ENCODE measurements at regions not wholly inside any gene's neighbourhood (a gene's known extent, or its start where the extent isn't known, plus 50 kb on each side); places are given as distances from the start of the nearest gene placed in this dataset.
"Not testable (repeated sequence)": the region's sequence is repeated elsewhere in the genome, so short reads cannot be mapped to it uniquely, and the experiment has no call there.

DNA sequence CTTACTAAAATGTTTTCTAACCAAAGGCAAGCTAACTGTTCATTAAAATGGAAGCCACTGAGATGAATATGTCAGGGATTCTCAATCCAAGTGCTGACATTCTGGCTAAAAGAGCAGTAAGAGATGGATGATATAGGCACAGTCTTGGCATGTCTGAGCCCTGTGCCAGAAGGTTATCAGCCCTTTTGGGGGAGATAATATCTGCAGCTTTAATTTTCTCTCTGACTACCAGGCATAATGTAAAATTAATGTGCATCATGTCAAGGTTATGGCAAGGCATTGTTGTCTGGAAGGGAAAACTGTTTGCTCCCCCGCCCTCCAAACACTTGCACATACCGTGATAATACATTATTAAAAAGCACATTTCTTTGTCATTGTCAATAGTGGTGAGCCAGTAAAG lies 609.8 kb downstream of the ZNF608 start:
- Histone ChIP-seq H3K27ac (no peak overlapping the region), H3K4me3 (no peak overlapping the region)

DNA sequence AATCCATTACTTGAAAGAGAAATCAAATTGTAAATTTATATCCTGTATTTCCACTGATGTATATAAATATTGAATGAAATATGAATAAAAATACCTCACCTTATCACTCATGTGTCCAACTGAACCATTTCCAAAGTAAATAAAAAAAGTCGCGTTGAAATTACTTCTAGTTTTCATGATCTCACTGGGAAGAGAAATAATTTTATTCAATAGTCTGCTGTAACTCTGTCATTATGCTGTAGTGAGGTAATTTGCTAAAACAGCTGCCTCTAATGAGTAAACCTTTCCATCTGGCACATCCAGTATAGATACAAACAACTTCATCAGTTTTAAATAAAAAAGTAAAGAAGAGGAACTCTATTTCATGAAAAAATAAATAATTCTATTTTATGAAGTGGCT lies 611.5 kb downstream of the ZNF608 start:
- H3K27ac ChIP-seq = no peak overlapping the region
- no peak overlapping the region for H3K4me3 ChIP-seq

DNA sequence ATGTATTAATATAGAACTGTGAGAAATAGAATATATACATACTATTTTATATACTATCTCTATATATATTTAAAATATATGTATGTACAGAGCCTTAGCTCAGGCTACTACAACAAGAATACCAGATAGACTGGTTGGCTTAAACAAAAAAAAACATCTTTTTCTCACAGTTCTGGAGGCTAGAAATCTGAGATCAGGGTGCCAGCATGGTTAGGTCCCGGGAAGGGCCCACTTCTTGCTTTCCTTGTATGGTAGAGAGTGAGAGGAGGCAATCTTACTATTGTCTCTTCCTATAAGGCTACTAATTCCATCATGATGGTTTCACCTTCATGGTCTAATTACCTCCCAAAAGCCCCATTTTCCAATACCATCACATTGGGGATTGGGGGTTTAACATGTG lies 613.0 kb downstream of the ZNF608 start:
- H3K27ac ChIP-seq = no peak overlapping the region

DNA sequence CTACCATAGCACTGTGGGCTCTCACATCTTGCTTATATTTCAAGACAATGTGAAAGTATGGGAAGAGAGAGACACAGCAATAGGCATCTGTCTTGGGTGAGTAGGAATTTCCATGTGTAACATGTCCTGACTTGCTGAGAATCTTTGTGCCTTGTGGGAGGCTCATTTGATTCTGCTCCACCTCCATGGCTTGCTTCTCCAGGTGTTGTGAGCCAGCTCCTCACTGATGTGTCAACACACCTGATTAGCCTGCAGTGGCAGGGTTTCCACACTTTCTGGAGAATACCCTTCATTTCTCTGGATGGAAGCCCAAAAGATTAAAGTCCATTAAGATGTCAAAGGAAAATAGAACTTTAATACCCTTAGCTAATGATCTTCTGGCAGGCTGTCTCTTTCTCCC lies 613.6 kb downstream of the ZNF608 start:
- no peak overlapping the region for H3K27ac ChIP-seq
- H3K4me3 ChIP-seq = no peak overlapping the region

More for the DNA sequence above, 613.0 kb downstream of the ZNF608 start:
- no peak overlapping the region for H3K4me3 ChIP-seq

DNA sequence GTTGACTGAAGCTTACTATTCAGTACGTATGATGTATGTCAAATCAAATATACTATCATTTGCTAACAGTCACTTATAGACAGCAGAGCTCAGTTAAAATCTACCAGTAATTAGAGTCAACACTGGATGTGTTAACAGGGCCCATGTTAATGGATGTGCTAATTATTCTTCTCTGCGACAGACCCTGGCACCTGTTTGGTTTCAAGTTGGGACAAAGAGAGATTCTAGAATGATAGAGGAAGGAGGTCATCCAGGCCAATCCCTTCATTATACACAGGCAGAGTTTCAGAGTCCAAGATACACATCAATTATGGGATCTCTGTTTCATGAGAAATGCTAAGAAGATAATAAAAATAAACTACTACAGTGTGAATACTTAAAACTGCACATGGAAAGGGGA lies 615.0 kb downstream of the ZNF608 start:
- no peak overlapping the region for H3K4me3 ChIP-seq
- no peak overlapping the region for H3K27ac ChIP-seq

DNA sequence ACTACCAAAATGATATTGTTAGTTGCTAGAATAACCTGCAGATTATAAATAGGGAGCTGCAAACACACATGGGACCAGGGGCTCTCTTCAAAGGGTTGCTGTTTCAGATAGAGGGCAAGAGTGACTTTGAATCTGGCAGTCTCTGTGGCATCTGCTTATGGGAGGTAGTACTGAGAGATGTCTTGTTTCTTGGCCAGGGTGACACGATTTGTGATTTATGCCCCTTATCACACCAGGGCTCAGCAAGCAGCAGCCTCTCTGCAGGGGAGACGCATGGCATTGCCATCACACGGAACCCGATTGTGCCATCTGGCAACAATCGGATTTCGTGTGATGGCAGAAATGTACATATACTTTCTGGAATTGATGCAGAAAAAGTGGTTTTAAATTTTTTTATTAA lies 615.6 kb downstream of the ZNF608 start:
- H3K4me3 ChIP-seq = no peak overlapping the region
- no peak overlapping the region for H3K27ac ChIP-seq

DNA sequence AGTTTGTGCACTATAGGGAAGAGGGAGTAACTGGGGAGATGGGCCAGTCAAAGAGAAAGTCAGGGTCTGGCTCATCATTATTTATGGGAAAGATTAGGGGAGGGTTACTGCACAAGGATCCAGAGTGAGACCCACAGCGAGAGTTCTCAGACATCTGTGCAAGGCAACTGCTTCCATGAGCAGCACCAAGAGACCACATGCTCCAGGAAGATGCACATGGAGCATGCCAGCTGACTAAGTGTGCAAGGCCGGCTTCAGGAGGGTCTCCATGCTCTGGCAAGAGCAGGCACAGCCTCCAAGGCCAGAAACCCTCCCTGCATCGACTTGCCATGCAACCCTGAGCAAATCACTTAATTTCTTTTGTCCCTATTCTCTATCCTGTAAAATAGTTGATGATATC lies 616.9 kb downstream of the CSNK1G3 start:
- Histone ChIP-seq H3K27ac (no peak overlapping the region), H3K4me3 (no peak overlapping the region)

DNA sequence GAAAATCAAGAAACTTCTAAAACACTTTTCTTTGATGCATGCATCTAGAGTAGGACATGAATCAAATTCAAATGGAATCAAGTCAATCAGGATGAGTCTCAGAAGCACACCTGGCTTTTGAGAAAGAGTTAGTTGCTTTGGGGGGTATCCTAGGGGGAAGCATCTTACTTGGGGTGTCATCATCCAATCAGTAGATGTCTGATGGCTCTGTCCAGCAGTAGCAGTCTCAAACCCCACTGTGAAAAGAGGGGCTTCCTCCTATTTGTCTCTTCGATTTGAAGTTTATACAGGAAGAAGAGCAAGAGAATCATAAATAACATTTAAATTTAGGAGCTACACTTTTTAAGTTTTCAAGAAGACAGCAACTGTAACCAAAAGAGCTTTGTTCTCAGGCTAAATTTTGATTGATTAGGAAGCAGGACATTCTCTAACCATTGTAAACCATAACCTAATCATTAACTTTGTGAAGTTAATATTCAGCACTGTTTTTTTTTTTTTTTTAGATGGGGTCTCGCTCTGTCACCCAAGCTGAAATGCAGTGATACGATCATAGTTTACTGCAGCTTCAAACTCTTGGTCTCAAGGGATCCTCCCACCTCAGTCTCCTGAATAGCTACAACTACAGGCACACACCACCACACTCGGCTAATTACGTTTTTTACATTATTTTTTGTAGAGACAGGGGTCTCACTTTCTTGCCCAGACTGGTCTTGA lies 614.7 kb downstream of the CSNK1G3 start:
- Histone ChIP-seq H3K4me3 (no peak overlapping the region), H3K27ac (no peak overlapping the region)

DNA sequence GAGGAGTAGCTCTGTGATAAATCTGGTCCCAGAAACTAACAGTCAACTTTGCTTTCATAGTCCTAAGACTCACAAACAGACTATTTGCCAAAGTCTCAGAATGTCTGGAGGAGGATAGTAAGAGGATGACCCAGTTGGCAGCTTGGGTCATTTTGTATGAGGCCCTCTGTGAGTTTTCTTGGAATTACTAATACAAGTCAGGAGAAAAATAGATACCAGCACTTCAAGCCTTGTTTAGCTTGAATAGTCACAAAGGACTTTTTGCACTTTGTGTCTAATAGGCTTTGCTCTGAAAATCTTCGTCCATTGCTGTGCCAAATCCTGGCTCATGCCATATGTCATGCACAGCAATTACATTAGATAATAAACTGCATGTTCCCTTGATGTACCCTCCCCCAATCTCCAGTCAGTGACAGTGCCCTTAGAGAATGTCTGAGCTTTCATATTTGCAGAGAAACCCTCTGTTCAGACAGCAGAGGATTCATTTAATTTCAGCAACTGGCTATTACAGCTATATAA lies 612.8 kb downstream of the CSNK1G3 start:
- H3K4me3 ChIP-seq = no peak overlapping the region
- no peak overlapping the region for H3K27ac ChIP-seq

DNA sequence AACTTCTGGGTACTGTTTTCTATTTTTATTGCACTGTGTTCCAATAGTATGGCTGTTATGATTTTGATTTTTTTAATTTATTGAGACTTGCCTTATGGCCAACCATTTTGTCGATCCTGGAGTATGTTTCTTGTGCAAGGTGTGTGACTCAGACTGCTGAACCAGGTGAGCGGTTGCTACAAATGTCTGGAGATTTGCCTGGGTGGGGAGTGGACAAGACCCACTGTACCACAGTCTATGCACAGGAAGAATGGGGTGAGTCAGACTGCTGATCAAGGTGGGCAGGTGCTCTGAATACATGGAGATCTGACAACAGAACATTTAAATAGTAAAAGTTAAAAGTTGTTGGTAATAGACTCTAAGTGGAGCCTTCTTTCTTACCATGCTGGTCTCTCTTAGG lies 609.2 kb downstream of the CSNK1G3 start:
- Histone ChIP-seq H3K27ac (no peak overlapping the region), H3K4me3 (no peak overlapping the region)

DNA sequence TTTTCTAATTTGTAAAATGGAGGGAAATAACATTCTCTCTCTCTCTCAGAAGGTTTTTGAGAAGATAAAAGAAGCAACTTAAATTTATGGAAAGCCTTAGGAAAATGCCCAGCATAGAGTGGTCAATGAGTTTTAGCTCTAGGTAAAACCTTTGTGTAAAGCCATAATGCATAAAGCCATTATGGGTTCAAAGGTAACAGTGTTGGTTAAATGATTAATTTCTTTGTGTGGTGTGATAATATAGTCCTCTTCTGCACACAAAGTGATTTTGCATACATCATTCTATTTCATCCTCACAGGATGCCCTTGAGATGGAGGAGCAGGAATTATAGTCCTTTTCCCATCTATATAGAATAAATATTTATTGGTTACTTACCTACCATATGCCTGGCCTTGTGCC lies 602.9 kb downstream of the CSNK1G3 start:
- no peak overlapping the region for H3K27ac ChIP-seq
- no peak overlapping the region for H3K4me3 ChIP-seq

DNA sequence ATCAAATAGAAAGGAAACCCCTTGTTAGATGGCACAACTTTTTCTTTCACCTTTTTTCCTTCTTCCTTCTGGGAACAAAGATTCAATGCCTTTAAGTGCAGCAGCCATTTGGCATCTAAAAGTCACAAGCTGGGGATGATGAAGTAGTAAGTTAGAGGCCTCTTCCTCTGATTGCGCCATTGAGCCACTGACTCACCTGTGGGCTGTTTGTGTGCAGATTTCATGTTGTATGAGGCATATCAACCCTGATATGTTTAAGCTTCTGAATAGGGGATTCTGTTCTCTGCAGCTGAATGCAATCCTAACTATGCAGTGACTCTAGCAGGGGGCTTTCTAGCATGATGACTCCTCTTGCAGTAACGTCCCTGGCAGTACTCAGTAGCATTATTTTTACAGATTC lies 599.9 kb downstream of the CSNK1G3 start:
- H3K4me3 ChIP-seq = no peak overlapping the region
- no peak overlapping the region for H3K27ac ChIP-seq

DNA sequence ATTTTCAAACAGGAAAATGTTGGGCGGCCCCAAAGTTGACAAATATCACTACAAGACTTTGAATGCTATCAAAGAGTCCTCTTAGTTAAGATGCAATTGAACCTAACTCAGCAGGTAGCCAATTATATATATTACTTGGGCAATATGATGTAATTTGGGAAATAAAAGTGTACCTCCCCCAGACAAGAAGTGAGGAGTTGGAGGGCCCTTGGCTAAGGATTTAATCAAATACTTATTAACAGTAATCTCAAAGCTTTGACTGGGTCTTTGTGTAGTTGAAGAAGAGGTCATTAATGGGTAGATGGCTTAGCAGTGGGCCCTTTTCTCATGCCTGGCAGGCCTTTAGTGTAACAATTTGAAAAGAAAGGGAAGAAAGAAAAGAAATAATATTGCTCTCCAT lies 599.0 kb downstream of the CSNK1G3 start:
- H3K27ac ChIP-seq = no peak overlapping the region
- H3K4me3 ChIP-seq = no peak overlapping the region

DNA sequence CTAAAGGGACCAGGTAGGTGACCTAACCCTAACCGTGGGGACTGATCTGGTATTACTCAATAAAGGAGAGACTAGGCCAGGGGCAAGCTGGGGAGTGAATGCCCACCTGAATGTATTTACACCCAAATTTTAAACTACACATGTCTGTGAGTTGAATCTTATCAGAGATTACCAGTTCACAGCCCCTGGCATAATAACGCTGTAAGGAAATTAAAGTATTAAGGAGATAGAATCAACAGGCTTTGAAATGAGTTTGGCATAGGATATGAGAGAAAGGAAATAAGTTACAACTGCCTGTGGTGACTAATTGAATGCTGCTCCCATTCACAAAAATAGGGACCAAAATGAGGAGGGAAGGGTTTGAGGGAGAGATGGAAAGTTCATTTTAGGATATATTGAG lies 593.3 kb downstream of the CSNK1G3 start:
- Histone ChIP-seq H3K27ac (no peak overlapping the region), H3K4me3 (no peak overlapping the region)

DNA sequence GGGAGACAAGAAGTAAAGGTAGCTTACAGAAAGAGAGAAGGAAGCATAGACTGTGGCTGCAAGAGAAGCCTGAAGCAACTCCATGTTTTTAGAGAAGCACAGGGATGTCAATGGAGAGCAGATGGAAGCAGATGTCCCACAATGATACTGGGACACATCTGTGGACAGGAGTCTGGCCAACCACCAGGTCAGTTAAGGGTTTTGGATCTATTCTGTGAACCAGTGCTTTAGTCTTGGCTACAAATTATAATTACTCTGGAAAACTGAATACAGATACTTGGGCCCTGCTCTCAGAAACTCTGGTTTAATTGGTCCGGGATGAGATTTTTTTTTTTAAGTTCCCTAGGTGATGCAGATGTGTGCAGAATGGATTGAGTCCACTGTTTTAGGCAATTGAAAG lies 592.8 kb downstream of the CSNK1G3 start:
- no peak overlapping the region for H3K27ac ChIP-seq
- H3K4me3 ChIP-seq = no peak overlapping the region

DNA sequence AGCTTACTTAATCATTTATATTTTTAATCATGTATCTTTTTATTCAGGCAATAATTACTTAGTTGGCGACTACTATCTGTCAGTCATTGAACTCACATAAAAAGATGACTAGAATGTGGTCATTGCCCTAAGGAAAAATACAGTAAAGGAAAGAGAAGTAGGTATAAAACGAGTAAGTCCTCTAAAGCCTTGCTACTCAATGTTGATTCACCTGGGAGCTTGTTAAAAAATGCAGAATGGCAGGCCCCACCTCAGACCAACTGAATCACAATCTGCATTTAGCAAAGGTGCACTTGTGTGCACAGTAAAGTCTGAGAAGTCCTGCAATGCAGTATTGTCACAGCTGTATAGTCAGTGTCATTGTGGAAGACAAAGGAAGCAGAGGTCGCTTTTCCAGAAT lies 592.4 kb downstream of the CSNK1G3 start:
- Histone ChIP-seq H3K27ac (no peak overlapping the region), H3K4me3 (no peak overlapping the region)

DNA sequence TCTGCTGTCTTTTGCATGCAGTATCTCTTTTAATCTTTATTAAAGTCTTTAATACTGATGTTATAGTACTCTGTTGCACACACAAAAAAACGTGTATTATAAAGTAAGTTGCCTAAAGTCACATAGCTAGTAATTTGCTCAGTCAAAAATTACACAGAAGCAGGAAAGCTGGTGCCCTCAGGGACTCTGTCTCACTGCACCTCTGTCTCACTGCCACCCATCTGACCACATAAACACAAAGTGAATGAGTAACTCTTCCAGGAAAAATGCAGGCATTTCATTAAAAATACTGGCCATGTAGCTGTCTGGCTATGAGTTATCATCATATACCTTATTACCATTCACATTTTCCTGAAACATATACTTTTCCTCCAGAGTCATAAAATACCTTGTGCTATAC lies 591.7 kb downstream of the CSNK1G3 start:
- no peak overlapping the region for H3K4me3 ChIP-seq
- no peak overlapping the region for H3K27ac ChIP-seq

DNA sequence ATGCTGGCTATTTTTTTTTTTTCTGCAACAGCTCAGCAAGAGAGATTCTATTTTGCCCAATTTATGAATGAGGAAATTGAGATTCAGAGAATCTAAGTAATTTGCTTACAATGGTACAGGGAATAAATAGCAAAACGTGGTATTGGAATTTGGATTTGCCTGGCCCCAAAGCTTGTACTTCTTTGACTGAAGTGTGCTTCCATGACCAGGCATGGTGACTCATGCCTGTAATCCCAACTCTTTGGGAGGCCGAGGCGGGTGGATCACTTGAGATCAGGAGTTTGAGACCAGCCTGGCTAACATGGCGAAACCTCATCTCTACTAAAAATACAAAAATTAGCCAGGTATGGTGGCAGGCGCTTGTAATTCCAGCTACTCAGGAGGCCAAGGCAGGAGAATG lies 591.1 kb downstream of the CSNK1G3 start:
- H3K27ac ChIP-seq, H3K4me3 ChIP-seq: not testable (repeated sequence)

DNA sequence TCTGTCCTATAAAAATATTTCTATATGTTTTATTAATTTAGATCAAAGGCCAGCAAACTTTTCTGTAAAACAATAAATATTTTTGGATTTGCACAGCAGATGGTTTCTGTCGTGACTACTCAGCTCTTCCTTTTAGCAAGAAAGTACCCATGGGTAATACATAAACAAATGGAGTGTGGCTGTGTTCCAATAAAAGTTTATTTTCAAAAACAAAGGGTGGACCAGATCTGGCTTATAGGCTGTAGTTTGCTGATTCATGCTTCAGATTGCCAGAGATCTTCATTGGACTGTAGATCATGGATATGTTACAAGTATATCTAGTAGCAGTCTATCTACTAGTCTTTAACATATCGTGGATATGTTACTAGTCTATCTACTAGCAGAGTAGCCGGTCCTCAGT lies 590.5 kb downstream of the CSNK1G3 start:
- Histone ChIP-seq H3K4me3 (no peak overlapping the region), H3K27ac (no peak overlapping the region)

DNA sequence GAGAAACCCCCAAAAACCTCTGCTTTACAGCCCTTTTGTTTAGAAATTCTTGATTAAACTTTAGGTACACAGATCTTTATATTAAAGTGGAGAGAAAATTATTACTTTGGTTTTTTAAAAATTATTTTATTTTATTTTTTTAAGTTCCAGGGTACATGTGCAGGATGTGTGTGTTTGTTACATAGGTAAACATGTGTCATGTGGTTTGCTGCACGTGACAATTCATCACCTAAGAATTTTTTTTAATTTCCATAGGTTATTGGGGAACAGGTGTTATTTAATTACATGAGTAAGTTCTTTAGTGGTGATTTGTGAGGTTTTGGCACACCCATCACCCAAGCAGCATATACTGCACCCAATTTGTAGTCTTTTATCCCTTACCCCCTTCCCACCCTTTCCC lies 581.7 kb downstream of the CSNK1G3 start:
- no peak overlapping the region for H3K27ac ChIP-seq
- no peak overlapping the region for H3K4me3 ChIP-seq

DNA sequence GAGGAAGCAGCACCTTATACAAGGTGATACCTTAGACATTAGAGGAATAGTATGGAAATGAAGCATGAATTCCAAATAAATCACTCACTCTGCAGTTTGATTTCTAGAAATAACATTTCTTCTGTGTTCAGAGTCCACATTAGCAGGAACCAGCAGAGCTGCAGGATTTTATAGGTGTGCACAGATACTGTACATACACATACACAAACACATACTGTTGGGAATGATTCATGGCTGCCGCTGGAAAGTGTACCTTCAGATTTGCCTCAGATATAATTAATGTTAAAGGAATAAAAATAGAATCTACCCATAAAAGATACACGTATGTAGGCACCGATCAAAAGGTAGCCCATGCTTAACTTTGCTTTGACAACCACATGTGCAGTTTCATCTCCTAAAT lies 578.1 kb downstream of the CSNK1G3 start:
- H3K27ac ChIP-seq = no peak overlapping the region

DNA sequence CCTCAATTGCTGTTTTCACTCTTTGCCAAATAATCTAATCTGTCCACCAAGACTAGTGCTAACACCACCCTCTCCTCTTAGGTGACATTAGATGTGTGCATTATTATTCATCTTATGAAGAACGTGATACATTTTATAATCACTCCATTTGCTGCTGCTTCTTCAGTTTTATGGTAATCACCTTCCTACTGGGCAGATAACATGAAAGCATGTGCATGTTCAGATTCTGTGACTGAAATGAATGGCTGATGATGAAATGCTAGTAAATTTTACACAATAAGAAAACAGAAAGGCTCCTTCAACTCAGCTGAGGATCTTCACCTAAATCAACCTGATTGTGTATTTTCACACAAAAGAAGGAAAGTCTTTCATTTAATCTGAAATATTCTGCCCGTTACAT lies 577.6 kb downstream of the CSNK1G3 start:
- Histone ChIP-seq H3K4me3 (no peak overlapping the region), H3K27ac (no peak overlapping the region)

More for the DNA sequence above, 578.1 kb downstream of the CSNK1G3 start:
- no peak overlapping the region for H3K4me3 ChIP-seq

All from skin epidermis (tissue), 12 donors.